Tibial nerve (tissue), 4 donors: ENCODE measurements at regions not wholly inside any gene's neighbourhood (a gene's known extent, or its start where the extent isn't known, plus 50 kb on each side); places are given as distances from the start of the nearest gene placed in this dataset.

Experiments
- DNase-seq, 2 donors: peaks; one replicate each; pipeline ENCODE4 v3.0.0-alpha.2; 2019; ENCODE audit warnings: low spot score in 2 of 2
- H3K27ac ChIP-seq, 4 donors: fragments of 200-600 bp; sonication (generic) in 3 of 4; one replicate each; pipeline ENCODE4 v1.5.1; 2017 to 2019; ENCODE audit warnings: mild to moderate bottlenecking in 1 of 4
- H3K27me3 ChIP-seq, 2 donors: fragments of 200-600 bp; sonication (generic) in 1 of 2; one replicate each; pipeline versions ENCODE4 v1.5.1 to v1.6.0; 2017 to 2019
- H3K36me3 ChIP-seq, 3 donors: fragments of 200-600 bp; sonication (generic); one replicate each; pipeline ENCODE4 v1.5.1; 2018 to 2019
- H3K4me1 ChIP-seq, 4 donors: fragments of 200-600 bp; sonication (generic) in 3 of 4; one replicate each; pipeline ENCODE4 v1.5.1; 2017 to 2019
- H3K4me3 ChIP-seq, 4 donors: fragments of 200-600 bp; sonication (generic) in 3 of 4; one replicate each; pipeline ENCODE4 v1.5.1; 2017 to 2019; ENCODE audit warnings: mild to moderate bottlenecking in 1 of 4, moderate library complexity in 1 of 4
- H3K9me3 ChIP-seq, 4 donors: fragments of 200-600 bp; sonication (generic) in 3 of 4; one replicate each; pipeline ENCODE4 v1.5.1; 2017 to 2019
- CTCF ChIP-seq, 5 experiments: fragments of 200-600 bp in 3 of 5; fragments of 450-650 bp in 2 of 5; sonication (generic) in 3 of 5; IDR thresholded peaks; one replicate each; pipeline ENCODE4 v1.5.1; 2016 to 2019; ENCODE audit warnings: antibody characterized with exemption in 5 of 5, mild to moderate bottlenecking in 3 of 5, moderate library complexity in 2 of 5
- EP300 ChIP-seq, 2 donors: sonication (generic); formaldehyde crosslinking; IDR thresholded peaks; one replicate each; pipeline ENCODE4 v1.6.1; 2017; ENCODE audit warnings: antibody characterized with exemption in 2 of 2, mild to moderate bottlenecking in 1 of 2
- POLR2A ChIP-seq, 2 donors: fragments of 450-650 bp; IDR thresholded peaks; one replicate each; pipeline ENCODE4 v1.6.1; 2017; ENCODE audit warnings: antibody characterized with exemption in 2 of 2, mild to moderate bottlenecking in 2 of 2, moderate library complexity in 2 of 2
- WGBS, 2 donors: methylation state at CpG; one replicate each; pipeline ENCODE4 v1.1.5; 2018; 5-methylcytosine and 5-hydroxymethylcytosine counted together

- no peak for DNase-seq
- Histone ChIP-seq H3K9me3 (no peaks in the 10 kb centered on the region), H3K36me3 (no peaks in the 10 kb centered on the region), H3K4me1 (no peaks in the 10 kb centered on the region), H3K27me3 (no peaks in the 10 kb centered on the region), H3K4me3 (no peak overlapping the region), H3K27ac (no peak overlapping the region)
- TF ChIP-seq CTCF (IDR thresholded peaks at IDR 0.05): no peak
- 74 to 83% methylated on average over 2 of the region's 2 CpGs for WGBS, 2 donors
These were observed 178.3 kb upstream of the FMR1 start for GRCh38 chrX:147733369-147733768.

- H3K27ac ChIP-seq: no peak overlapping the region
- no peaks in the 10 kb centered on the region for H3K27me3 ChIP-seq
- H3K9me3 ChIP-seq: no peaks in the 10 kb centered on the region
- H3K36me3 ChIP-seq: no peaks in the 10 kb centered on the region
- H3K4me3 ChIP-seq: no peak overlapping the region
- DNase-seq: no peak
- H3K4me1 ChIP-seq: no peaks in the 10 kb centered on the region
- TF ChIP-seq POLR2A (IDR thresholded peaks at IDR 0.05) (no peak), CTCF (IDR thresholded peaks at IDR 0.05) (no peak), EP300 (IDR thresholded peaks at IDR 0.05) (no peak)
These were observed 176.4 kb upstream of the FMR1 start for GRCh38 chrX:147735364-147735763.

- Histone ChIP-seq H3K4me3 (no peak overlapping the region), H3K27me3 (no peaks in the 10 kb centered on the region), H3K36me3 (no peaks in the 10 kb centered on the region), H3K9me3 (no peaks in the 10 kb centered on the region), H3K27ac (no peak overlapping the region), H3K4me1 (no peaks in the 10 kb centered on the region)
- TF ChIP-seq EP300 (IDR thresholded peaks at IDR 0.05): no peak
- no peak for TF ChIP-seq CTCF (IDR thresholded peaks at IDR 0.05)
- TF ChIP-seq POLR2A (IDR thresholded peaks at IDR 0.05): no peak
- 15% methylated on average over 5 of the region's 5 CpGs for WGBS, 2 donors
- DNase-seq: no peak
These were observed 175.7 kb upstream of the FMR1 start for GRCh38 chrX:147736045-147736444.

DNA sequence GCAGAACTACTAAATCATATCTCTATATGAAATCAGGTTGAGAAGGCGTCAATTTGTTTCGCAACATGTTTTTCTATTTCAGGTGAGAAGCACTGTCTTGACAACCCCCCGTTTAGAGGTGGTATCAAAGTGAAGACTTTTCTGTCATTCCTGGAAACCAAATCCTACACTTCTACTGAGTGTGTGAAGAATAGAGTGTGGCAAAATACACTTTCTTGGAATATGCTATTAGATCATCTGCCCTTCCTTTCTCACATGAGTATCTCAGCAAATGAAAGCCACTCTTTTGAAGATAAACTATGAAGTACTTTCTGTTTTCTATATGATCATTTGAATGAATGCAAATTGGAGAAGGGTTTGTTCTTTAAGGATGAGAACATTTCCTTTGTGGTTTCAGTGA, 174.0 kb upstream of the FMR1 start:
- no peak for DNase-seq
- Histone ChIP-seq H3K27ac (no peak overlapping the region), H3K4me3 (no peak overlapping the region), H3K9me3 (no peaks in the 10 kb centered on the region), H3K36me3 (no peaks in the 10 kb centered on the region), H3K27me3 (no peaks in the 10 kb centered on the region), H3K4me1 (no peaks in the 10 kb centered on the region)
- WGBS, 2 donors: 87 to 90% methylated on average over 3 of the region's 3 CpGs
- TF ChIP-seq CTCF (IDR thresholded peaks at IDR 0.05): no peak
- no peak for TF ChIP-seq EP300 (IDR thresholded peaks at IDR 0.05)
- no peak for TF ChIP-seq POLR2A (IDR thresholded peaks at IDR 0.05)

DNA sequence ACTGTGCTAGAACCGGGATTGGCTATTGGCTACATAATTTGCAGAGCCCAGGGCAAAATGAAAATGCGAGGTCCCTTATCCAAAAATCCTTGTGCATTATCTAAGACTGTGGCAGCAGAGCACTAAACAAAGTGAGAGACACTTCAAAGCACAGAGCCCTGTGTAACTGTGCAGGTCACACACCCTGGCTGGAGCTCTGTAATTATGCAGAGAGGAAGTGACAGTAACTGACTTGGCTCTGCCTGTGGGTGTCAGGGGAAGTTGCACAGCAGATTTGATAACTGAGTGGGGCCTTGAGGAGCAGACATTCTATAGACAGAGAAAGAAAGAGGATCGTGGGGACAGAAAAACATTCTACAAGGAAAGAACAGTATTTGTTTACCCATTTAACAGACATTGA, 173.5 kb upstream of the FMR1 start:
- DNase-seq: no peak
- TF ChIP-seq POLR2A (IDR thresholded peaks at IDR 0.05): no peak
- TF ChIP-seq CTCF (IDR thresholded peaks at IDR 0.05): no peak
- no peak for TF ChIP-seq EP300 (IDR thresholded peaks at IDR 0.05)
- no peak overlapping the region for H3K4me3 ChIP-seq
- H3K27ac ChIP-seq: no peak overlapping the region
- no peaks in the 10 kb centered on the region for H3K9me3 ChIP-seq
- H3K27me3 ChIP-seq: no peaks in the 10 kb centered on the region
- WGBS, 2 donors: 58 to 78% methylated on average over 3 of the region's 3 CpGs
- H3K4me1 ChIP-seq: no peaks in the 10 kb centered on the region
- no peaks in the 10 kb centered on the region for H3K36me3 ChIP-seq
